ENCODE measurements at regions not wholly inside any gene's neighbourhood (a gene's known extent, or its start where the extent isn't known, plus 50 kb on each side); places are given as distances from the start of the nearest gene placed in this dataset.

DNA sequence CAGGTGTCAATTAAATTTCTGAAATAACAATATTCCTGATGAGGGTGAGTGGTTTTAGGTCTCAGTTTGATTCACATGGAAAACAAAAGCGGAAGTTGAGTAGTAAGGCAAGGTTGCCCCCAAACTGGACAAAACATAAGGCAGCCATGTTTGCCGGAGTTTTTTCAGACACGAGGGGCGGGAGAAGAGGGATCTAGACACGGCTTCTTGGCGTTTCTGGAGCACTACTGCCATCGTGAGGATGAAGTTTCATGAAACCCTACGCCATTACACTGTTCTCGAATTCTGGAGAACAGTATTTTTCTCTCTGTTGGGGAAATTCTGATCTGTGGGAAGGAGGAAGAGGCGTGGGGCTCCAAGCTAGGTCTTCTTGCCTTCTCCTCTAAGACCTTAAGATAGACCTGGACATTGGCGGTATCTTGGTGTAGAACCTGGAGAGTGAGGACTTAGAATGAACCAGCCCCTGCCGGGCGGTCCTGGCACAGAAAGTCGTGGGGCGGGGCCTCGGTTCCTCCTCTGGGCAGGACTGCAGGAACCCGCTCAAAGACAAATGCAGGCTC lies 160.3 kb downstream of the OR13H1 start:
- DNase-seq, result peak; percentile 95

DNA sequence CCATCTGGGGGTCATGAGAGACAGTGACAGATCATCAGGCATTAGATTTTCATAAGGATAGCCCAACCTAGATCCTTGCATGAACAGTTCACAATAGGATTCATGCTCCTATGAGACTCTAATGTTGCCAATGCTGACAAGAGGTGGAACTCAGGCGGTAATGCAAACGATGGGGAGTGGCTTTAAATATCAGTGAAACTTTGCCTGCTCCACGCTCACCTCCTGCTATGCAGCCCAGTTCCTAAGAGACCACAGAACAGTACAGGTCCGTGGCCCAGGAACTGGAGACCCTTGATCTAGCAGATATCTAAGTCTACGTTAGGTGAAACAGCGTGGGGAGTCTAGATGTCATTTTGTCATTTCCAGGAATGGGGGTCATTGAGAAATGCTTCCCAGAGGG lies 165.7 kb downstream of the OR13H1 start:
- no peak for DNase-seq

- DNase-seq, result no peak
Measured at GRCh38 chrX:131711478-131711867, 167.6 kb downstream of the OR13H1 start.

DNA sequence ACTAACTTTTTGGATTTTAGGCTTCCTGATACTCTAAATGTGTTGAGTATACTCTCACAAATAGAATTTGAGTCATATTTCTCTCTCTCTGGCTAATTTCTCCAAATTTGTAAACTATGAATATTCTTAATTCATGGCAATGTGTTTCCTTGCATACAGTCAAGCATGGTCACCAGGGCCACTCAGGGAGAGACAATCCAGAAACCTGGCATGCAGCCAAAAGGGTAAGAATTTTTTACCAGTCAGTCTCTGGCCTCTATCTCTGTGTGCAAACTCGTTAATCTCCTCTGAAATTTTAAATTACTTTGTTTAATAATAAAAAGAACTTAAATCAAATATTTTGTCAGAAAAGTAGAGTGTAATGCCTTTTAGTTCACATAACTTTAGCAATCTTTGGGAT lies 179.8 kb downstream of the OR13H1 start:
- DNase-seq, result no peak

- DNase-seq, result no peak
Measured at GRCh38 chrX:131724292-131724691, 180.4 kb downstream of the OR13H1 start.

GRCh38 chrX:131725001-131725654 lies 181.3 kb downstream of the OR13H1 start:
- no peak for DNase-seq

DNA sequence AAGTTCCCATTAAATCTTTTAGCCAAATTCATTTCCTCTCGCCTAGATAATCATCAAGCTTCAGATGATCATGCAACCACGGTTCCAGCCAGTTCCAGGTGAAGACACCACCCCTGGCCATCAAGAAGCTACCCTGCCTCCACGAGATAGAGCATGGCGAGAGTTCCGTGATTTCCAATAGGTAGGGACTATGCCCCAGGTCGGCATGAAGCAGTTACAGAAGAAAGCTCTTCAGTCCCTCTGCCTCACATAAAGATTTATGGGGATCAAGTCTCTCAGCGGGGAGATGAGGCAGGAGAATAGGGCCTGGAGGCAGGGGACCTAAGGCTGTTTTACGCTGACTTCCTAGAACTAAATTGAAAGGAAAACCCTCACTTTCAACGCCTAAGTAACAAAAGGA lies 183.9 kb downstream of the OR13H1 start:
- no peak for DNase-seq

DNA sequence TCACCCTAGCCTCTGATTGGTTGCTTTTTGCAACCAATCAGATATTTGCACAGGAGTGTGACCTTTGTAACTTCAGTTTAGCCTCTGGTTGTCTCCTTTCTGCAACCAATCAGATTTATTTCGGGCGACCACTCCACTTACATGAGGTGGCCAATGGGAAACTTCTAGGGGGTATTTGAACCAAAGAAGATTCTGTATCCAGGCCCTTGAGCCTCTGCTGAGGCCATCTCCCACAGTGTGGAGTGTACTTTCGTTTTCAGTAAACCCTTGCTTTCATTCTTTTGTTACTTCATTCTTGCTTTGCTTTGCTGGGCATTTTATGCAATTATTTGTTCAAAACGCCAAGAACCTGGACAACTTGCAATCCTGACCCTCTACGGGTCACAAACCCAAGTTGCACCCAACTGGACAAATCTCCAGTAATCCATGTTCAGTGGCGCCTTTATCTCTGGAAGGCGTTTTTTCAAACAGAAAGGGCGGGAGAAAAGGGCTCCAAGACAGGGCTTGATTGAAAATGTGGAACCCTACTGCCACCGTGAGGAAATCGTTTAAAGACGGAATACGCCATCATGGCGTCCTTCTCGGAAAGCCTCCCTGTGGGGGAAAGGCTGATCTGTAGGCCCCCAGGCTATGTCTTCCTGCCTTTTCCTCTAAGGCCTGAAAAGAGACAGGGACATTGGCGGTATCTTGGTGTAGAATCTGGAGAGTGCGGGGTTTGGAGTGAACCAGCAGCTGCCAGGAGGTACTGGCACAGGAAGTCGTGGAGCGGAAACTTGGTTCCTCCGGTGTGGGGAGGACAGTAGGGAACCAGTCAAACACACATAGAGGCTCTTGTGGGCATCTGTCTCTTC lies 184.6 kb downstream of the OR13H1 start:
- peak; percentile 92 for DNase-seq

DNA sequence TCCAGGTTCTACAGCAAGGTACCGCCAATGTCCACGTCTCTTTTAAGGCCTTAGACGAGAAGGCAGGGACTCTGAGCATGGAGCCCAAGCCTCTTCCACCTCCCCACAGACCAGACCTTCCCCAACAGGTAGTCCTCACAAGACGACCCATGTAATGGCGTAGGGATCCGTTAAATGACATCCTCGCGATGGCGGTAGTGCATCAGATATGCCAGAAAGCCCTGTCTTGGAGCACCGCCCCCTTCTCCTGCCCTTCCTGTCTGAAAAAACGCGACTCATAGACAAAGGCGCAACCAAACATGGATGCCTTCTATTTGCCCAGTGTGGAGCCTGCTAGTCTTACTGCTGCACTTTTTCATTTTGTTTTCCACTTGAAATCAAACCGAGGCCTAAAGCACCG lies 185.4 kb downstream of the OR13H1 start:
- DNase-seq, result peak; percentile 95

DNA sequence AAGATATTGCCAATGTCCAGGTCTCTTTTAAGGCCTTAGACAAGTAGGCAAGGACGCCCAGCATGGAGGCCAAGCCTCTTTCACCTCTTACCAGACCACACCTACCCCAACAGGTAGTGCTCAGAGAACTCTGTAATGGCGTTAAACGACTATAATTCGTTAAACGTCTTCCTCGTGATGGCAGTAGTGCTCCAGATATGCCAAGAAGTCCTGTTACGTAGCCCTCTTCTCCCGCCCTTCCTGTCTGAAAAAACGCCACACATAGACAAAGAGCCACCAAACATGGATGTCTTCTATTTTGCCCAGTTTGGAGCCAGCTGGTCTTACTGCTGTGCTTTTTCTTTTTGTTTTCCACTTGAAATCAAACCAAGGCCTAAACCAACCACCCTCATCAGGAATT lies 190.7 kb downstream of the OR13H1 start:
- peak; percentile 91 for DNase-seq

GRCh38 chrX:131735127-131735526 lies 191.3 kb downstream of the OR13H1 start:
- peak; percentile 24 for DNase-seq

DNA sequence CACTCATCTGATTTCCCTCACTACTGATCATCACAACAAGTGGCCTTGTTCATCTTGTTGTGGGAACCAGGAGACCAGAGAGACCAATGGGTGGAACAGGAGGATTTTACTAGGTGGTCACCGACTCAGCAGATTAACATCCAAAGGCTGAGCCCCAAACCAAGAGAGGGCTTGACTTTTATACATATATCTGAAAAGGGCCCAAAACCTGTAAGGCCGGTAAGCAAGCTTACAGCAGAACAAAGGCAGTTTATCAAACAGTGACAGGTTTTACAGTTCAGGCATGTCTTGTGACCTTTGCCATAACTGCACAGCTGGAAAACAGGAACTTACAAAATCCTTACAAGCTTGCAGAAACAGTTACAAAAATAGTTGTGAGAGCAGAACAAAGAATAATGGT lies 195.9 kb downstream of the OR13H1 start:
- DNase-seq, result no peak

DNA sequence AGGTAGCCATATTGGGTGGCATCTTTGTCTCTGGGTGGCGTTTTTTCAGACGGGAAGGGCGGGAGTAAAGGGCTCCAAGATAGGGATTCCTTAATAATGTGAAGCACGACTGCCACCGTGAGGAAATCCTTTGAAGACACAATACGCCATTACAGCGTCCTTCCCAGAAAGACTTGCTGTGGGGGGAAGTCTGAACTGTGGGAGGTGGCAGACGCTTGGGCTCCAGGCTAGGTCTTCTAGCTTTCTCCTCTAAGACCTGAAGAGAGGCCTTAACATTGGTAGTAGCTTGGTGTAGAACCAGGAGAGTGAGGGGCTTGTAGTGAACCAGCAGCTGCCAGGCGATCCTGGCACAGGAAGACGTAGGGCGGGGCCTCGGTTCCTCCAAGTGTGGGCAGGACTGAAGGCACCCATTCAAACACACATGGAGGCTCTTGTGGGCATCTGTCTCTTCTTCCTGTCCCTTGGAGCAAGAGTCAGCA lies 197.3 kb downstream of the OR13H1 start:
- peak; percentile 93 for DNase-seq

DNA sequence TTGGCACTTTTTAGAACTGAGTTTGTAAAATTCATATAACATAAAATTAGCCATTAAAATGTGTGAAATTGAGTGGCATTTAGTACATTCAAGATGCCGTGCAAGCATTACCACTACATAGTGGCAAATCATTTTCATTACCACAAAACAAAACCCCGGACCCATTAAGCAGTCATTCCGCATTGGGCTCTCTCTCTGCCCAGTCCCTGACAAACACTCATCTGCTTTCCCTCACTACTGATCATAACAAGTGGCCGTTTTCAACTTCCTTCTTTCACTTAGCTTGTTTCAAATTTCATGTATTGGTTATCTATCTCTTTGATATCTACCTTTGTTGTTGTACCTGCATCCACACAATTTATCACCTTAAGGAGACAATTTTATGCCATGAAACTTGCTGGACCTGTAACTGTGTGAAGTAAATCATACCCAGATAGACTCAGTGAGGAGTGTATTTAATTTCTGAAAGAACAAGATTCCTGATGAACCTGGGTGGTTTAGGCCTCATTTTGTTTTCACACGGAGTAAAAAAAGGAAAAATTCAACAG lies 202.1 kb downstream of the OR13H1 start:
- DNase-seq, result no peak

DNA sequence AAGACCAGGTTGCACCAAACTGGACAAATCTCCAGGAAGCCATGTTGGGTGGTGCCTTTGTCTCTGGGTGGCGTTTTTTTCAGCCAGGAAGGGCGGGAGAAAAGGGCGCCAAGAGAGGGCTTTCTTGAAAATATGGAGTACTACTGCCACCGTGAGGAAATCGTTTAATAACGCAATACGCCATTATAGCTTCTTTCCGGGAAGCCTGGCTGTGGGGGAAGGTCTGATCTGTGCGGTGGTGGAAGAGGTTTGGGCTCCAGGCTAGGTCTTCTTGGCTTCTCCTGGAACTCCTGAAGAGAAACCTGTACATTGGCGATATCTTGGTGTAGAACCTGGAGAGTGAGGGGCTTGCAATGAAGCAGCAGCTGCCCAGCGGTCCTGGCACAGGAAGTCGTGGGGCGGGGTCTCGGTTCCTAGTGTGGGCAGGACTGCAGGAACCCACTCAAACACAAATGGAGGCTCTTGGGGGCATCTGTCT lies 202.7 kb downstream of the OR13H1 start:
- peak; percentile 92 for DNase-seq

DNA sequence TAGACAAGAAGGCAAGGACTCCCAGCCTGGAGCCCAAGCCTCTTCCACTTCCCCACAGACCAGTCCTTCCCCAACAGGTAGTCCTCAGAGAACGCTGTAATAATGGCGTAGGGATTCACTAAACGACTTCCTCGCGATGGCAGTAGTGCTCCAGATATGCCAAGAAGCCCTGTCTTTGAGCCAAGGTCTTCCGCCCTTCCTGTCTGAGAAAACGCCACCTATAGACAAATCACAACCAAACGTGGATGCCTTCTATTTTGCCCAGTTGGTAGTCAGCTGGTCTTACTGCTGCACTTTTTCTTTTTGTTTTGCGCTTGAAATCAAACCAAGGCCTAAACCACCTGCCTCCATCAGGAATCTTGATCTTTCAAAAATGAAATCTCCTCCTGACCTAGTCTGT lies 203.3 kb downstream of the OR13H1 start:
- DNase-seq, result peak; percentile 92

DNA sequence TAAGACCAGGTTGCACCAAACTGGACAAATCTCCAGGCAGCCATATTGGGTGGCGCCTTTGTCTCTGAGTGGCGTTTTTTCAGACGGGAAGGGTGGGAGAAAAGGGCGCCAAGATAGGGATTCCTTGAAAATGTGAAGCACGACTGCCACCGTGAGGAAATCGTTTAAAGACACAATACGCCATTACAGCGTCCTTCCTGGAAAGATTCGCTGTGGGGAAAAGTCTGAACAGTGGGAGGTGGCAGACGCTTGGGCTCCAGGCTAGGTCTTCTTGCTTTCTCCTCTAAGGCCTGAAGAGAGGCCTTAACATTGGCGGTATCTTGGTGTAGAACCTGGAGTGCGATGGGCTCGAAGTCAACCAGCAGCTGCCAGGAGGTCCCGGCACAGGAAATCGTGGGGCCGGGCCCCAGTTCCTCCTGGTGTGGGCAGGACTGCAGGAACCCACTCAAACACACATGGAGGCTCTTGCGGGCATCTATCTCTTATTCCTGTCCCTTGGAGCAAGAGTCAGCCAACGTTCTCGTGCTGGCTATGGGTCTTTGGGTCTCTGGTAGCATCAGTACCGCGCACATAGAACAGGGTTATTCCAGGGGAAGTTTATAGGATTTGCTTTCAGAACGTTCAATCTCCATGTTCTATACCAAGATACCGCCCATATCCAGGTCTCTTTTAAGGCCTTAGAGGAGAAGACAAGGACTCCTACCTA lies 208.8 kb downstream of the OR13H1 start:
- DNase-seq, result peak; percentile 93

DNA sequence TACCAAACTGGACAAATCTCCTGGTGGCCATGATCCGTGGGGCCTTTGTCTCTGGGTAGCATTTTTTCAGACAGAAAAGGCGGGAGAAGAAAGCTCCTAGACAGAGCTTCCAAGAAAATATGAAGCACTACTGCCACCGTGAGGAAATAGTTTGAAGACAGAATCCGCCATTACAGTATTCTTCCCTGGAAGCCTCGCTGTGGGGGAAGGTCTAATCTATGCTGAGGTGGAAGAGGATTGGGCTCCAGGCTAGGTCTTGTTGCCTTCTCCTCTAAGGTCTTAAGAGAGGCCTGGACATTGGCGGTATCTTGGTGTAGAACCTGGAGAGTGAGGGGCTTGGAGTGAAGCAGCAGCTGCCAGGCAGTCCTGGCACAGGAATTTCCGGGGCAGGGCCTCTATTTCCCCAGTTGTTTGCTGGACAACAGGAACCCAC lies 218.9 kb downstream of the OR13H1 start:
- peak; percentile 86 for DNase-seq

GRCh38 chrX:131763674-131764073 lies 219.8 kb downstream of the OR13H1 start:
- DNase-seq, result peak; percentile 91

GRCh38 chrX:131764216-131764615 lies 220.3 kb downstream of the OR13H1 start:
- DNase-seq, result no peak

GRCh38 chrX:131778269-131779218 lies 234.7 kb downstream of the OR13H1 start:
- peak; percentile 89 for DNase-seq

GRCh38 chrX:131779306-131779705 lies 235.4 kb downstream of the OR13H1 start:
- DNase-seq, result no peak

Data from femur (tissue), 1 donor.